ENCODE measurements at regions not wholly inside any gene's neighbourhood (a gene's known extent, or its start where the extent isn't known, plus 50 kb on each side); places are given as distances from the start of the nearest gene placed in this dataset.

GRCh38 chr4:132934911-132935310, 214.2 kb upstream of the PCDH10 start:
- no peaks in the 10 kb centered on the region for H3K9me3 ChIP-seq (ENCODE audit: insufficient read depth, low read length)
- H3K27ac ChIP-seq (ENCODE audit: low read depth, low read length), result no peak overlapping the region
- no peaks in the 10 kb centered on the region for H3K9me2 ChIP-seq (replicated peaks; ENCODE audit: insufficient read depth, low read length)
- no peaks in the 10 kb centered on the region for H3K27me3 ChIP-seq (ENCODE audit: low read length)
- H3K79me2 ChIP-seq (ENCODE audit: insufficient read depth, low read length), result no peaks in the 10 kb centered on the region
- TF ChIP-seq EZH2phosphoT487 (conservative IDR thresholded peaks at IDR 0.05; ENCODE audit: low read length), result no peak
- no peak for TF ChIP-seq CTCF (IDR thresholded peaks at IDR 0.05; ENCODE audit: insufficient read depth, low read length, poor library complexity, severe bottlenecking)
- H3K4me2 ChIP-seq (ENCODE audit: low read depth, low read length, poor library complexity, severe bottlenecking), result no peak overlapping the region
- no peak overlapping the region for H3K9ac ChIP-seq (ENCODE audit: low read length)
- no peak overlapping the region for H3K4me3 ChIP-seq (ENCODE audit: insufficient read depth, low read length, poor library complexity, severe bottlenecking)
- no peaks in the 10 kb centered on the region for H3K36me3 ChIP-seq (ENCODE audit: low read length)
- H3F3A ChIP-seq (ENCODE audit: insufficient read depth), result no peaks in the 10 kb centered on the region
- no peaks in the 10 kb centered on the region for H4K20me1 ChIP-seq (ENCODE audit: low read depth, low read length)
- H2AFZ ChIP-seq (ENCODE audit: low read depth, low read length, severe bottlenecking), result no peak overlapping the region

GRCh38 chr4:132955146-132955545, 193.9 kb upstream of the PCDH10 start:
- H3K27ac ChIP-seq (ENCODE audit: low read depth, low read length), result no peak overlapping the region
- TF ChIP-seq CTCF (IDR thresholded peaks at IDR 0.05; ENCODE audit: insufficient read depth, low read length, poor library complexity, severe bottlenecking) (no peak), EZH2phosphoT487 (conservative IDR thresholded peaks at IDR 0.05; ENCODE audit: low read length) (no peak)
- no peaks in the 10 kb centered on the region for H3K36me3 ChIP-seq (ENCODE audit: low read length)
- no peaks in the 10 kb centered on the region for H3K9me3 ChIP-seq (ENCODE audit: insufficient read depth, low read length)
- no peak overlapping the region for H3K9ac ChIP-seq (ENCODE audit: low read length)
- no peaks in the 10 kb centered on the region for H3K27me3 ChIP-seq (ENCODE audit: low read length)
- no peaks in the 10 kb centered on the region for H4K20me1 ChIP-seq (ENCODE audit: low read depth, low read length)
- no peak overlapping the region for H2AFZ ChIP-seq (ENCODE audit: low read depth, low read length, severe bottlenecking)
- H3F3A ChIP-seq (ENCODE audit: insufficient read depth), result no peaks in the 10 kb centered on the region
- H3K9me2 ChIP-seq (replicated peaks; ENCODE audit: insufficient read depth, low read length), result no peaks in the 10 kb centered on the region
- no peak overlapping the region for H3K4me2 ChIP-seq (ENCODE audit: low read depth, low read length, poor library complexity, severe bottlenecking)
- H3K4me3 ChIP-seq (ENCODE audit: insufficient read depth, low read length, poor library complexity, severe bottlenecking), result no peak overlapping the region
- no peaks in the 10 kb centered on the region for H3K79me2 ChIP-seq (ENCODE audit: insufficient read depth, low read length)

GRCh38 chr4:132956962-132957361, 192.1 kb upstream of the PCDH10 start:
- Histone ChIP-seq H3K36me3 (ENCODE audit: low read length) (no peaks in the 10 kb centered on the region), H3K4me3 (ENCODE audit: insufficient read depth, low read length, poor library complexity, severe bottlenecking) (no peak overlapping the region), H3K9me3 (ENCODE audit: insufficient read depth, low read length) (no peaks in the 10 kb centered on the region), H3K27me3 (ENCODE audit: low read length) (no peaks in the 10 kb centered on the region), H3K9me2 (replicated peaks; ENCODE audit: insufficient read depth, low read length) (no peaks in the 10 kb centered on the region), H2AFZ (ENCODE audit: low read depth, low read length, severe bottlenecking) (no peak overlapping the region), H3F3A (ENCODE audit: insufficient read depth) (no peaks in the 10 kb centered on the region), H4K20me1 (ENCODE audit: low read depth, low read length) (no peaks in the 10 kb centered on the region), H3K9ac (ENCODE audit: low read length) (no peak overlapping the region), H3K79me2 (ENCODE audit: insufficient read depth, low read length) (no peaks in the 10 kb centered on the region), H3K27ac (ENCODE audit: low read depth, low read length) (no peak overlapping the region), H3K4me2 (ENCODE audit: low read depth, low read length, poor library complexity, severe bottlenecking) (no peak overlapping the region)
- TF ChIP-seq CTCF (IDR thresholded peaks at IDR 0.05; ENCODE audit: insufficient read depth, low read length, poor library complexity, severe bottlenecking), result no peak
- TF ChIP-seq EZH2phosphoT487 (conservative IDR thresholded peaks at IDR 0.05; ENCODE audit: low read length), result no peak

Measured in SU-DHL-6 (cell line).